Esophagus mucosa (tissue), 1 donor: ENCODE measurements at regions not wholly inside any gene's neighbourhood (a gene's known extent, or its start where the extent isn't known, plus 50 kb on each side); places are given as distances from the start of the nearest gene placed in this dataset.

Source experiments
- ATAC-seq: fragments of 200-7000 bp; cut with Tn5 transposase; one replicate; pipeline ENCODE4 v1.9.1; 2020
- donor health status: DM: yes; HTN: yes; CAD: no.

GRCh38 chr1:24984800-24985522 lies 54.9 kb upstream of the RUNX3 start:
- no peak for ATAC-seq

GRCh38 chr1:24984300-24984699 lies 54.2 kb upstream of the RUNX3 start:
- no peak for ATAC-seq

- no peak for ATAC-seq
Observed at GRCh38 chr1:24983006-24983680, 53.1 kb upstream of the RUNX3 start.

GRCh38 chr1:24981631-24982005 lies 51.5 kb upstream of the RUNX3 start:
- no peak for ATAC-seq

GRCh38 chr1:24980836-24981630 lies 51.0 kb upstream of the RUNX3 start:
- no peak for ATAC-seq
